GM12892 (cell line): ENCODE measurements at regions not wholly inside any gene's neighbourhood (a gene's known extent, or its start where the extent isn't known, plus 50 kb on each side); places are given as distances from the start of the nearest gene placed in this dataset.

Experiments
- POLR2A ChIP-seq: IDR thresholded peaks from 2 replicates; pipeline ENCODE4 v1.6.1; 2011; ENCODE audit warnings: low read depth, low read length, control low read depth
- POLR2AphosphoS5 ChIP-seq: IDR thresholded peaks from 2 replicates; pipeline ENCODE4 v1.6.1; 2011; ENCODE audit warnings: low read depth, low read length, control low read depth
- TAF1 ChIP-seq: IDR thresholded peaks from 2 replicates; pipeline ENCODE4 v1.6.1; 2011; ENCODE audit warnings: low read depth, mild to moderate bottlenecking, control low read depth, low read length, borderline replicate concordance

DNA sequence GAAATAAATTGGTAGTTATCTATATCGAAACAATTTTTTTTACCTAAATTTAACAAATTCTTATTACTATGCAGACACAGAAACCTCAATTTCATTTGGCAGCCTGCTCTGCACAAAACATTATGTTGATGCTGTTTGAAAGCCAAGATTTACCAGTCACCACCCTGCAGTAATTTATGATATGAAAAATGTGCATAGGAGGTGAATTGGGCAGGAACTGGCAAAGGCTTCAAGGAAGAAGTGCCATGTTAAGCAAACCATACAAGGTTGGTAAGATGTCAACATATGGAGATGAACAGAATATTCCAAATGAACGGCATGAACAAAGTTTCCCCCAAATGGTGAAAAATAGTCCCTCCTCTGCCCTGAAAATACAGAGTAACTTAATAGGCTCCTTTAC lies 54.2 kb upstream of the TAB2 start:
- TF ChIP-seq POLR2A (no peak), POLR2AphosphoS5 (no peak), TAF1 (no peak)
